KBM-7 (cell line): ENCODE measurements at regions not wholly inside any gene's neighbourhood (a gene's known extent, or its start where the extent isn't known, plus 50 kb on each side); places are given as distances from the start of the nearest gene placed in this dataset.
"Not testable (repeated sequence)": the region's sequence is repeated elsewhere in the genome, so short reads cannot be mapped to it uniquely, and the experiment has no call there.

Experiments used
- DNase-seq: peaks from one replicate; pipeline ENCODE4 v3.0.0-alpha.2; 2015
- in situ Hi-C: fragments of 300-500 bp; cut with MboI; formaldehyde crosslinking; loops from 2 replicates; pipeline ENCODE4 v1.14.3; 2020; ENCODE audit warnings: low sequenced_read_pairs, low pct_unique_long_range_greater_than_20kb, mixed read lengths

- in situ Hi-C loops, DNase-seq: not testable (repeated sequence)
Measured at GRCh38 chr7:149986866-149987265, 113.1 kb downstream of the ATP6V0E2 start.

GRCh38 chr7:149991652-149992302 is 118.0 kb downstream of the ATP6V0E2 start:
- DNase-seq, in situ Hi-C loops: not testable (repeated sequence)

GRCh38 chr7:149992366-149992765 is 118.6 kb downstream of the ATP6V0E2 start:
- in situ Hi-C loops, DNase-seq: not testable (repeated sequence)

- in situ Hi-C loops: not testable (repeated sequence)
Measured at GRCh38 chr7:149995369-149996026, 121.7 kb downstream of the ATP6V0E2 start.

GRCh38 chr7:150000780-150001599 is 127.2 kb downstream of the ATP6V0E2 start:
- in situ Hi-C loops, DNase-seq: not testable (repeated sequence)

More at GRCh38 chr7:149995369-149996026, 121.7 kb downstream of the ATP6V0E2 start:
- DNase-seq: not testable (repeated sequence)

GRCh38 chr7:150003304-150003810 is 129.6 kb downstream of the ATP6V0E2 start:
- in situ Hi-C loops: no loop called here
- no peak for DNase-seq

GRCh38 chr7:150003973-150004372 is 130.2 kb downstream of the ATP6V0E2 start:
- in situ Hi-C loops, DNase-seq: not testable (repeated sequence)

GRCh38 chr7:150004843-150005242 is 131.1 kb downstream of the ATP6V0E2 start:
- DNase-seq, in situ Hi-C loops: not testable (repeated sequence)

- DNase-seq, in situ Hi-C loops: not testable (repeated sequence)
Measured at GRCh38 chr7:150009620-150010303, 136.0 kb downstream of the ATP6V0E2 start.

GRCh38 chr7:150016651-150017189 is 143.0 kb downstream of the ATP6V0E2 start:
- DNase-seq, in situ Hi-C loops: not testable (repeated sequence)

- in situ Hi-C loops, DNase-seq: not testable (repeated sequence)
Measured at GRCh38 chr7:150020210-150020609, 146.4 kb downstream of the ATP6V0E2 start.

GRCh38 chr7:150024550-150025490 is 151.1 kb downstream of the ATP6V0E2 start:
- in situ Hi-C loops, DNase-seq: not testable (repeated sequence)

- in situ Hi-C loops, DNase-seq: not testable (repeated sequence)
Measured at GRCh38 chr7:150025802-150026201, 152.0 kb downstream of the ATP6V0E2 start.

GRCh38 chr7:150028344-150029012 is 154.7 kb downstream of the ATP6V0E2 start:
- DNase-seq, in situ Hi-C loops: not testable (repeated sequence)

GRCh38 chr7:150029013-150029389 is 155.2 kb downstream of the ATP6V0E2 start:
- in situ Hi-C loops, DNase-seq: not testable (repeated sequence)

- DNase-seq, in situ Hi-C loops: not testable (repeated sequence)
Measured at GRCh38 chr7:150031733-150032132, 158.0 kb downstream of the ATP6V0E2 start.

GRCh38 chr7:150033711-150034110 is 159.9 kb downstream of the ATP6V0E2 start:
- DNase-seq, in situ Hi-C loops: not testable (repeated sequence)
